T47D (cell line): ENCODE measurements at regions not wholly inside any gene's neighbourhood (a gene's known extent, or its start where the extent isn't known, plus 50 kb on each side); places are given as distances from the start of the nearest gene placed in this dataset.
"Not testable (repeated sequence)": the region's sequence is repeated elsewhere in the genome, so short reads cannot be mapped to it uniquely, and the experiment has no call there.

Experiments used
- DNase-seq, 2 experiments: peaks; one replicate each; pipeline versions ENCODE4 v3.0.0 to v3.0.0-alpha.2; 2011 to 2012; ENCODE audit warnings: low read depth in 1 of 2, low spot score in 1 of 2
- JUND ChIP-seq: IDR thresholded peaks from 2 replicates; pipeline ENCODE4 v1.6.1; 2012; ENCODE audit warnings: low read depth
- in situ Hi-C: cut with HindIII; loops from 2 replicates; pipeline ENCODE4 v1.10.0; 2016; ENCODE audit warnings: low sequenced_read_pairs, low pct_unique_long_range_greater_than_20kb

DNA sequence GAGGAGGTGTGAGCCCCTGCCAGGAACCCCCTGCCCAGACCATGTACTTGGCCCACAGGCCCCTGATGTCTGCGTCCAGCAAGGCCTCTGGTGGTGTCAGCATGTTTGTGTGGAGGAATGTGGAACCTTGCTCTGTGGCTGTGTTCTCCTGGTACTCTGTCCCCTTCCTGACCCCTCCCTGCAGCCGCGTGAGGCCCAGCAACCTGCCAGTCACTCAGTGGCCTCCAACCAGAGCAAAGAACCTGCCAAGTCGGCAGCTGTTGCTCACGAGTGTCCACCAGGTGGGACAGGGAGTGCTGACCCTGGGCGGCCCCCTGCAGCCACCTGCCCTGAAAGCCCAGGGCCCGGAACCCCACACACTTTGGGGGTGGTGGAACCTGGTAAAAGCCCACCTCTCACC lies 65.6 kb upstream of the COBL start:
- in situ Hi-C loops, DNase-seq: not testable (repeated sequence)

DNA sequence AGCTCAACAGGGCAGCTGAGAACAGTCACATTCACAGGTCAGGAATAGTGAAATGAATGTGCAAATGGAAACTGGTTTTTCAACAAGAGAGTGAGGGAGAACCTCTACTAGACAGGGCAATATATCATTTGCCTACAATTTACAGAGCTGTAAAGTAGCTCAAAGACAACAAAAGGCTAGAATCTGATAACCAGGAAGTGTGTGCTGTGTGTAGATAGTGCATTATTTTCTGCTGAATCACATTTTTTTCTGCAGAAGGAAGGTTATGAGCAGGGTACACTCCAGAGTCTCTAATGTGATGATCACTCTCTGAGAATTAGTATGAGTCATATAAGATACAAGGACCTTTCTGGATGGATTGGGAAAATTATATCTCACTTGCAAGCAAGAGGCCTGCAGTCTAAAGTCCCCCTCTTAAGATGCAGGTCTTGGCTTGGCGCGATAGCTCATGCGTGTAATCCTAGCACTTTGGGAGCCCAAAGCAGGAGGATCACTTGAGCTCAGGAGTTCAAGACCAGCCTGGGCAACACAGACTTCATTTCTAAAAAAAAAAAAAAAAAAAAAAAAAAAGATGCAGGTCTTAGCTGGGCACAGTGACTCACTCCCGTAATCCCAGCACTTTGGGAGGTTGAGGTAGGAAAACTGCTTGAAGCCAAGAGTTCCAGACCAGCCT lies 59.9 kb upstream of the COBL start:
- DNase-seq, result peak in 1 of 2 experiments; percentile 48
- TF ChIP-seq JUND, result no peak
- in situ Hi-C loops, result no loop called here

DNA sequence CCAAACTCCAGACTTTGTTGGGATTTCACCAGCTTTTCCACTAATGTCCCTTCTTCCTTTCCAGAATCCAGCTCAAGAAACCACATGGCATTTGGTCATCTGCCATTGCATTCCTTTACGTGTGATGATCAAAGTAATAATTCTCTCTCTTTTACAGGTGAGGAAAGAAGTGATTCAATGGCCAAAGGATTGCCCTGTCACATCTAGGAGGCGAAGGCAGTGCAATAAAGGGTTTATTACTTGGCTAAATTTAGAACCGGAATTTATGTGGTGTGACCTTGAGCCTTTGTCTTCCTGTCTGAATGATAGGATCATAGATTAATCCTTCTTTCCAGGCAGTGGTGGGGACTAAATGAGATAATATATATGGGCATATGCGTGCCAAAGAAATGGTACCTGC lies 58.3 kb upstream of the COBL start:
- TF ChIP-seq JUND, result no peak
- in situ Hi-C loops, result no loop called here
- DNase-seq, result no peak

DNA sequence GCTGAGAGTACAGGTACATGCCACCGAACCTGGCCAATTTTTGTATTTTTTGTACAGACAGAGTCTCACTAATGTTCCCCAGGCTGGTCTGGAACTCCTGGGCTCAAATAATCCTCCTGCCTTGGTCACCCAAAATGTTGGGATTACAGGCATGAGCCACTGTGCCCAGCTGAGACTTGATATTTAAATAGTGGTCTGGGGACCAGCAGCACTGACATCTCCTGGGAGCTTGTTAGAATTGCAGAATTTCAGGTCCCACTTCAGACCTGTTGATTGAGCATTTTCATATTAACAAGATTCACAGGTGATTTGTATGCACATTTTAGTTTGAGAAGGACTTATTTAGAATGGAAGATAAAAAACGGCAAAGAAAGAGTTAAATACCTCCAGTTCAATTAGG lies 57.0 kb upstream of the COBL start:
- DNase-seq, in situ Hi-C loops: not testable (repeated sequence)

- in situ Hi-C loops, result no loop called here
- peak in 1 of 2 experiments; percentile 64 for DNase-seq
Measured at GRCh38 chr7:51369746-51370145, 53.1 kb upstream of the COBL start.

GRCh38 chr7:51369228-51369627 lies 52.6 kb upstream of the COBL start:
- in situ Hi-C loops, DNase-seq: not testable (repeated sequence)

More at GRCh38 chr7:51369746-51370145, 53.1 kb upstream of the COBL start:
- no peak for TF ChIP-seq JUND

DNA sequence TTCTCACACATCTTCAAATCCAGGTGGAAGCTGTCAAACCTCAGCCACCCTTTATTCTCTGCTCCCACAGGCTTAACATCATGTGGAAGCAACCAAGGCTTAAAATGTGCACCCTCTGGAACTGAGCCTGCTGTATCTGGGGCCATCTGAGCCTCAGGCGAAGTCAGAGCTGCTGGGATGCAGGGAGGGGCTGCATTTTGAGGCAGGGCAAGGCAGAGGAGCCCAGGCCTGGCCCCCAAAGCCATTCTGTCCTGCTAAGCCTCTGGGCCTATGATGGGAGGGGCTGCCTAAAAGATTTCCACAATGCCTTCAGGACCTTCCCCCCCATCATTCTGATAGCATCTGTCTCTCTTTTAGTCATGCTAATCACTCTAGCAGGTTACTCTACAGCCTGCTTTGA lies 51.7 kb upstream of the COBL start:
- TF ChIP-seq JUND, result no peak

DNA sequence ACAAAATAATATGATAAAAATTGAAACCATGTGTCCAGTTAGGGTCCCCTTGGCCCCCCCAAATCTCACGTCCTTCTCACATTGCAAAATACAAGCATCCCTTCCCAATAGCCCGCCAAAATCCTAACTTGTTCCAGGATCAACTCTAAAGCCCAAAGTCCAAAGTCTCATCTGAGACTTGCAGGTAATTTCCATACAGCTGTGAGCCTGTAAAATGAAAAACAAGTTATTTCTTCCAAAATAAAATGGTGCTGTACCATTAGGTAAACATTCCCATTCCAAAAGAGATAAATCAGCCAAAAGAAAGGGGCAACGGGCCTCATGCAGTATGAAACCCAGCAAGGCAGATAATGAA lies 51.0 kb upstream of the COBL start:
- no peak for DNase-seq
- in situ Hi-C loops, result no loop called here
- TF ChIP-seq JUND, result no peak

More for the DNA sequence above, 51.7 kb upstream of the COBL start:
- in situ Hi-C loops, result no loop called here
- DNase-seq, result no peak

GRCh38 chr7:51366930-51367613 lies 50.5 kb upstream of the COBL start:
- no peak for TF ChIP-seq JUND
- in situ Hi-C loops, result no loop called here
- DNase-seq, result peak; percentile 80 to 89
